ENCODE measurements at regions not wholly inside any gene's neighbourhood (a gene's known extent, or its start where the extent isn't known, plus 50 kb on each side); places are given as distances from the start of the nearest gene placed in this dataset.

GRCh38 chr16:82282662-82283061 lies 112.6 kb upstream of the MPHOSPH6 start:
- intact Hi-C loops (cut with micrococcal nuclease): no loop called here
- Histone ChIP-seq H3K27me3 (ENCODE audit: control insufficient read depth, insufficient read depth, low read length) (0 out of 2 replicates have a peak, but pooled peaks cover 1% of the 10 kb centered on the region), H3K18ac (ENCODE audit: low read depth, low read length) (no peak overlapping the region), H2AFZ (replicated peaks; ENCODE audit: low read length, poor library complexity) (no peak overlapping the region), H2BK15ac (ENCODE audit: low read depth, low read length) (no peak overlapping the region), H3K79me1 (ENCODE audit: low read depth in 1 of 2, low read length in 2 of 2) (no peaks in the 10 kb centered on the region), H3K4me2 (ENCODE audit: low read depth, low read length) (no peak overlapping the region), H2AK9ac (replicated peaks; ENCODE audit: low read depth, low read length, poor library complexity) (no peak overlapping the region), H3K4me1 (ENCODE audit: control insufficient read depth, insufficient read depth, low read length) (no peaks in the 10 kb centered on the region), H2AK5ac (ENCODE audit: low read depth, low read length) (no peak overlapping the region), H4K8ac (ENCODE audit: low read depth in 2 of 2, low read length in 2 of 2) (no peak overlapping the region), H2BK120ac (ENCODE audit: low read depth, low read length) (no peak overlapping the region), H3K23ac (ENCODE audit: low read depth, low read length) (no peak overlapping the region), H3K9me1 (ENCODE audit: insufficient read depth, low read length) (no peaks in the 10 kb centered on the region), H2BK20ac (ENCODE audit: low read depth, low read length) (no peak overlapping the region), H2BK5ac (ENCODE audit: low read depth, low read length, poor library complexity, severe bottlenecking) (no peak overlapping the region), H3K9ac (ENCODE audit: low read depth, low read length) (no peak overlapping the region), H3K4me3 (ENCODE audit: insufficient read depth, low read depth, low read length) (no peak overlapping the region), H4K20me1 (ENCODE audit: insufficient read depth, low read length) (no peaks in the 10 kb centered on the region), H3K14ac (replicated peaks; ENCODE audit: low read depth, low read length) (no peak overlapping the region), H3K4ac (ENCODE audit: low read depth, low read length) (no peak overlapping the region), H3K36me3 (ENCODE audit: control insufficient read depth, insufficient read depth, low read length) (no peaks in the 10 kb centered on the region), H4K5ac (ENCODE audit: low read depth, low read length) (no peak overlapping the region), H3K9me3 (ENCODE audit: control insufficient read depth, insufficient read depth, low read length) (no peaks in the 10 kb centered on the region), H3K56ac (ENCODE audit: extremely low read depth, insufficient read depth, low read length) (no peak overlapping the region), H3K27ac (ENCODE audit: insufficient read depth, low read length) (no peak overlapping the region), H4K91ac (ENCODE audit: insufficient read depth, low read depth, low read length) (no peak overlapping the region)
- no TSS peak for BruUV-seq (replicated peaks)
- no peak for DNase-seq
- in situ Hi-C loops (cut with MboI; ENCODE audit: low sequenced_read_pairs): no loop called here
- dilution Hi-C loops (cut with HindIII; ENCODE audit: low sequenced_read_pairs, unreplicated experiment): no loop called here
- TF ChIP-seq NFE2L2 (IDR thresholded peaks at IDR 0.05; ENCODE audit: low read depth, low read length) (no peak), MAZ (IDR thresholded peaks at IDR 0.05; ENCODE audit: borderline replicate concordance, low read depth, low read length) (no peak), CTCF (conservative IDR thresholded peaks at IDR 0.05; ENCODE audit: low read depth, low read length) (no peak), RFX5 (IDR thresholded peaks at IDR 0.05; ENCODE audit: low read depth, low read length) (no peak), SMC3 (IDR thresholded peaks at IDR 0.05; ENCODE audit: low read depth, low read length) (no peak), RCOR1 (IDR thresholded peaks at IDR 0.05; ENCODE audit: insufficient replicate concordance, low read length) (no peak), CHD1 (IDR thresholded peaks at IDR 0.05; ENCODE audit: low read depth, low read length) (no peak), MXI1 (IDR thresholded peaks at IDR 0.05; ENCODE audit: borderline replicate concordance, low read depth, low read length) (no peak)
- ATAC-seq (ENCODE audit: low read depth): no peak
- CTCF ChIA-PET: no interaction called here
- POLR2A ChIA-PET (ENCODE audit: unreplicated experiment): no interaction called here
